ENCODE measurements at regions not wholly inside any gene's neighbourhood (a gene's known extent, or its start where the extent isn't known, plus 50 kb on each side); places are given as distances from the start of the nearest gene placed in this dataset.

GRCh38 chr11:115557681-115558080 is 53.5 kb upstream of the CADM1 start:
- no peak for TF ChIP-seq CTCF (conservative IDR thresholded peaks at IDR 0.05; ENCODE audit: control insufficient read depth, insufficient read depth, low read depth, low read length)
- DNase-seq (ENCODE audit: low read depth), result no peak
- H3K4me3 ChIP-seq (ENCODE audit: control insufficient read depth, low read depth, low read length), result no peak overlapping the region

- DNase-seq (ENCODE audit: low read depth), result no peak
- no peak for TF ChIP-seq CTCF (conservative IDR thresholded peaks at IDR 0.05; ENCODE audit: control insufficient read depth, insufficient read depth, low read depth, low read length)
These were observed 52.8 kb upstream of the CADM1 start for GRCh38 chr11:115556984-115557383.

GRCh38 chr11:115555336-115556090 is 51.3 kb upstream of the CADM1 start:
- no peak for DNase-seq (ENCODE audit: low read depth)
- no peak for TF ChIP-seq CTCF (conservative IDR thresholded peaks at IDR 0.05; ENCODE audit: control insufficient read depth, insufficient read depth, low read depth, low read length)
- no peak overlapping the region for H3K4me3 ChIP-seq (ENCODE audit: control insufficient read depth, low read depth, low read length)

More at GRCh38 chr11:115556984-115557383, 52.8 kb upstream of the CADM1 start:
- no peak overlapping the region for H3K4me3 ChIP-seq (ENCODE audit: control insufficient read depth, low read depth, low read length)

All from fibroblast of mammary gland (primary cell).